H1 (cell line): ENCODE measurements at regions not wholly inside any gene's neighbourhood (a gene's known extent, or its start where the extent isn't known, plus 50 kb on each side); places are given as distances from the start of the nearest gene placed in this dataset.

Source experiments
- CTCF ChIA-PET: fragments of 300-600 bp; sonication (Branson Sonifier 250); formaldehyde crosslinking; loops from one replicate; lab custom pipeline; 2021; ENCODE audit not compliant: partially characterized antibody; lab: Charles Lee
- POLR2A ChIA-PET: fragments of 300-600 bp; sonication (Branson Sonifier 250); formaldehyde crosslinking; loops from one replicate; lab custom pipeline; 2021; ENCODE audit warnings: inconsistent platforms; ENCODE audit not compliant: partially characterized antibody; lab: Charles Lee
- DNase-seq, 2 experiments: peaks; one replicate each; pipeline versions ENCODE4 v3.0.0 to v3.0.0-alpha.2; 2010 to 2022; ENCODE audit warnings: low spot score in 2 of 2, low read depth in 1 of 2, mixed read lengths in 1 of 2
- FAIRE-seq: peaks from 2 replicates; lab custom pipeline; 2011; peaks lifted over from hg19 to GRCh38; lab: Jason Lieb, UNC
- H2AFZ ChIP-seq: 2 replicates; pipeline ENCODE4 v1.8.1; 2012; ENCODE audit warnings: low read length, inconsistent platforms
- H2AK5ac ChIP-seq: 2 replicates; pipeline ENCODE4 v1.6.1; 2013; ENCODE audit warnings: low read depth, low read length
- H2BK120ac ChIP-seq: replicated peaks from 2 replicates; pipeline ENCODE3; 2013; ENCODE audit warnings: low read depth, low read length, inconsistent platforms
- H2BK12ac ChIP-seq: 2 replicates; pipeline ENCODE4 v1.6.1; 2013; ENCODE audit warnings: low read depth, low read length
- H2BK15ac ChIP-seq: 2 replicates; pipeline ENCODE4 v1.6.1; 2013; ENCODE audit warnings: low read length
- H2BK20ac ChIP-seq: 2 replicates; pipeline ENCODE4 v1.6.1; 2013; ENCODE audit warnings: low read length
- H2BK5ac ChIP-seq: 2 replicates; pipeline ENCODE4 v1.6.1; 2013; ENCODE audit warnings: low read depth, low read length
- H3K14ac ChIP-seq: 2 replicates; pipeline ENCODE4 v1.6.1; 2013; ENCODE audit warnings: inconsistent platforms; ENCODE audit not compliant: insufficient read length
- H3K18ac ChIP-seq: 2 replicates; pipeline ENCODE4 v1.6.1; 2013; ENCODE audit warnings: low read length; ENCODE audit errors: extremely low read depth
- H3K23ac ChIP-seq: 2 replicates; pipeline ENCODE4 v1.6.1; 2013; ENCODE audit warnings: inconsistent platforms; ENCODE audit not compliant: insufficient read length
- H3K23me2 ChIP-seq: 2 replicates; pipeline ENCODE4 v1.6.1; 2013; ENCODE audit warnings: low read depth, low read length
- H3K27ac ChIP-seq: 2 replicates; pipeline ENCODE4 v1.6.1; 2011; ENCODE audit warnings: low read depth, low read length, inconsistent platforms
- H3K27me3 ChIP-seq, 4 experiments: replicated peaks in 1 of 4; 1 replicate in 1 of 4; 2 replicates in 3 of 4; pipeline versions ENCODE4 v1.6.1 to v1.8.1; 2011 to 2013; ENCODE audit warnings: low read length in 3 of 4, mild to moderate bottlenecking in 3 of 4, inconsistent platforms in 2 of 4, mixed read lengths in 2 of 4, moderate library complexity in 1 of 4; ENCODE audit not compliant: control insufficient read depth in 3 of 4, insufficient read depth in 3 of 4; ENCODE audit errors: extremely low read depth in 1 of 4
- H3K36me3 ChIP-seq, 4 experiments: 2 replicates each; pipeline versions ENCODE4 v1.6.1 to v1.8.1; 2011 to 2013; ENCODE audit warnings: mild to moderate bottlenecking in 4 of 4, low read length in 3 of 4, moderate library complexity in 2 of 4, control low read depth in 1 of 4, inconsistent platforms in 1 of 4; ENCODE audit not compliant: insufficient read depth in 4 of 4, control insufficient read depth in 2 of 4
- H3K4ac ChIP-seq: replicated peaks from 2 replicates; pipeline ENCODE3; 2013; ENCODE audit warnings: low read length, low read depth, mixed read lengths, inconsistent platforms; ENCODE audit not compliant: insufficient read length
- H3K4me1 ChIP-seq, 4 experiments: replicated peaks in 1 of 4; 1 replicate in 1 of 4; 2 replicates in 3 of 4; pipeline versions ENCODE4 v1.6.1 to v1.8.1; 2011 to 2013; ENCODE audit warnings: low read length in 3 of 4, inconsistent platforms in 2 of 4, mixed read lengths in 1 of 4; ENCODE audit not compliant: insufficient read depth in 4 of 4, control insufficient read depth in 3 of 4
- H3K4me2 ChIP-seq, 2 experiments: 2 replicates each; pipeline versions ENCODE4 v1.6.1 to v1.8.1; 2011 to 2013; ENCODE audit warnings: low read depth in 2 of 2, low read length in 2 of 2, control low read depth in 1 of 2, inconsistent platforms in 1 of 2, mild to moderate bottlenecking in 1 of 2; ENCODE audit not compliant: insufficient read depth in 1 of 2
- H3K4me3 ChIP-seq, 4 experiments: fragments of 200-600, 300-600 bp in 1 of 4; sonication (generic), shearing (Covaris generic), sonication (Bioruptor Twin) in 1 of 4; 2 replicates each; pipeline versions ENCODE4 v1.5.1 to v1.8.1; 2011 to 2016; ENCODE audit warnings: low read length in 4 of 4, low read depth in 3 of 4, control low read depth in 2 of 4, inconsistent platforms in 2 of 4, mild to moderate bottlenecking in 2 of 4, mixed read lengths in 1 of 4, moderate library complexity in 1 of 4; ENCODE audit not compliant: insufficient read depth in 2 of 4; ENCODE audit errors: extremely low read depth in 1 of 4
- H3K56ac ChIP-seq: replicated peaks from 2 replicates; pipeline ENCODE3; 2013; ENCODE audit warnings: low read depth, mild to moderate bottlenecking, mixed read lengths, low read length, inconsistent platforms; ENCODE audit not compliant: insufficient read length
- H3K79me1 ChIP-seq: 2 replicates; pipeline ENCODE4 v1.6.1; 2013; ENCODE audit warnings: low read depth, low read length, control low read depth
- H3K79me2 ChIP-seq, 2 experiments: 2 replicates each; pipeline versions ENCODE4 v1.6.1 to v1.8.1; 2012 to 2013; ENCODE audit warnings: low read length in 2 of 2, mild to moderate bottlenecking in 2 of 2, inconsistent platforms in 1 of 2; ENCODE audit not compliant: insufficient read depth in 2 of 2, control insufficient read depth in 1 of 2
- H3K9ac ChIP-seq, 4 experiments: replicated peaks in 1 of 4; 1 replicate in 1 of 4; 2 replicates in 3 of 4; pipeline versions ENCODE4 v1.6.1 to v1.8.1; 2011 to 2013; ENCODE audit warnings: low read depth in 3 of 4, low read length in 3 of 4, control low read depth in 2 of 4, mild to moderate bottlenecking in 2 of 4, moderate library complexity in 2 of 4, inconsistent platforms in 1 of 4; ENCODE audit errors: extremely low read depth in 1 of 4
- H3K9me3 ChIP-seq, 2 experiments: 2 replicates each; pipeline versions ENCODE4 v1.6.1 to v1.8.1; 2012 to 2013; ENCODE audit warnings: mild to moderate bottlenecking in 2 of 2, moderate library complexity in 2 of 2, control low read depth in 1 of 2, inconsistent platforms in 1 of 2, low read depth in 1 of 2, low read length in 1 of 2, mixed read lengths in 1 of 2; ENCODE audit not compliant: insufficient read depth in 2 of 2
- H4K20me1 ChIP-seq, 2 experiments: replicated peaks in 1 of 2; 2 replicates each; pipeline versions ENCODE3 to v1.8.1; 2011 to 2013; ENCODE audit warnings: inconsistent platforms in 2 of 2, low read length in 2 of 2, mild to moderate bottlenecking in 1 of 2; ENCODE audit not compliant: insufficient read depth in 2 of 2, control insufficient read depth in 1 of 2
- H4K5ac ChIP-seq: 2 replicates; pipeline ENCODE4 v1.6.1; 2013; ENCODE audit warnings: low read length, low read depth, mixed read lengths, inconsistent platforms; ENCODE audit not compliant: insufficient read length
- H4K8ac ChIP-seq: 2 replicates; pipeline ENCODE4 v1.8.0; 2013; ENCODE audit warnings: mild to moderate bottlenecking, moderate library complexity, low read length, inconsistent platforms; ENCODE audit not compliant: insufficient read depth; ENCODE audit errors: extremely low read depth
- H4K91ac ChIP-seq: replicated peaks from 2 replicates; pipeline ENCODE3; 2013; ENCODE audit warnings: low read length, mixed read lengths, inconsistent platforms; ENCODE audit not compliant: insufficient read length
- BCL11A ChIP-seq, 2 experiments: IDR thresholded peaks; one replicate each; pipeline ENCODE4 v1.6.1; 2011; ENCODE audit warnings: low read depth in 2 of 2, low read length in 2 of 2, mild to moderate bottlenecking in 2 of 2
- CBX5 ChIP-seq: fragments of 300-800, 300-1000 bp; sonication (generic); IDR thresholded peaks from 2 replicates; pipeline ENCODE4 v1.7.1; 2016; ENCODE audit warnings: antibody characterized with exemption, low read length, low read depth
- EP300 ChIP-seq, 2 experiments: IDR thresholded peaks; 1 replicate in 1 of 2; 2 replicates in 1 of 2; pipeline ENCODE4 v1.6.1; 2011 to 2012; ENCODE audit warnings: low read depth in 2 of 2, low read length in 2 of 2, mild to moderate bottlenecking in 2 of 2, borderline replicate concordance in 1 of 2, inconsistent platforms in 1 of 2, moderate library complexity in 1 of 2
- JUN ChIP-seq: IDR thresholded peaks from 2 replicates; pipeline ENCODE4 v1.6.1; 2011; ENCODE audit warnings: low read depth, mild to moderate bottlenecking, improper control_type of control experiment, low read length
- NRF1 ChIP-seq: IDR thresholded peaks from 2 replicates; pipeline ENCODE4 v1.6.1; 2011; ENCODE audit warnings: mild to moderate bottlenecking, low read depth, low read length, improper control_type of control experiment
- SRF ChIP-seq: IDR thresholded peaks from 2 replicates; pipeline ENCODE4 v1.6.1; 2011; ENCODE audit warnings: mild to moderate bottlenecking, low read depth, low read length, moderate library complexity
- TAF1 ChIP-seq: IDR thresholded peaks from 2 replicates; pipeline ENCODE4 v1.6.1; 2011; ENCODE audit warnings: mild to moderate bottlenecking, low read depth, low read length
- WGBS, 2 experiments: shearing (Covaris generic) in 1 of 2; methylation state at CpG; one replicate each; pipeline versions ENCODE4 v1.1.6 to v1.1.7; 2013 to 2015; ENCODE audit warnings: low lambda C conversion rate in 2 of 2, mixed read lengths in 2 of 2, inconsistent platforms in 1 of 2, low coverage in 1 of 2, missing lambda C conversion rate in 1 of 2; ENCODE audit not compliant: insufficient replicate concordance in 2 of 2, insufficient coverage in 1 of 2, insufficient read length in 1 of 2; ENCODE audit errors: extremely low coverage in 1 of 2, missing lambda C conversion rate in 1 of 2; 5-methylcytosine and 5-hydroxymethylcytosine counted together
- TF ChIP-seq, protein P1 (sequence below), 3 experiments: IDR thresholded peaks; 1 replicate in 2 of 3; 2 replicates in 1 of 3; pipeline versions ENCODE4 v1.5.1 to v1.6.1; 2011; ENCODE audit warnings: low read length in 3 of 3, mild to moderate bottlenecking in 3 of 3, inconsistent platforms in 2 of 3, low read depth in 1 of 3, moderate library complexity in 1 of 3; ENCODE audit not compliant: insufficient read depth in 1 of 3; ENCODE audit errors: control extremely low read depth in 1 of 3

DNA sequence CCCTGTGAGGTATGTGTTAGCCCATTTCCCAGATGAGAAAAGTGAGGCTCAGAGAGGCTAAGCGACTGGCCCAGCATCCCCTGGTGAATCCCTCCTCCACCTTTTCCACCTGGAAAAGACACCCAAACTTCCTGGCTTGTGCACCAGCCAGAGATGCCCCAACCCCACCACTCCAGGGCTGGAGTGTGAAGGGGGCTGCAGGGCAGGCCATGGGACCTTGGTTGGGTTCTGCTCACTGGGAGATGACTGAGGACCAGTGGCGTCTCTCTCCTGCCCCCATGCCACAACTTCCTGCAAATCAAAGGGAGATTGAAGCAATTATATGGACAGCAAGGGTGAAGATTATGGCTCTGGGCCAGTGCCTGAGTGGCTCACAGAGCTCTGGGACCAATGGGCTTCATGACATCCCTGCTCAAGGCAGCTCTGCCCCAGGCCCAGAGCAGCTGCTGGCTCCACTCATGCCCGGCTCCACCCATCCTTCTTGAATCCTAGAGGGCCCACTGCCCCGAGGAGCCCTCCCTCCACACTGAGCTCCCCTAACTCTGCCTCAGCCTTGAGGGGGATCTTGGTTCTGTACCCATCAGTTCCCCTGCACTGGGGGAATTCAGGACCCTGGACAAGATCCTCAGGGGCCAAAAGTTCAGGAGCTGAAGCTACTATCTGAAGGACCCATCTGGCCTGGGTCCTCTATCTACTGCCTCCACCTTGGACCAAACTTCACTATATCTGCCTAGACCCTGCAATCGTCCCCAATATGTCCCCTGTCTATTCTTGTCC lies 416.9 kb downstream of the PTPRU start:
- no peak overlapping the region for H4K5ac ChIP-seq
- TF ChIP-seq CBX5 (no peak), TAF1 (no peak), BCL11A (IDR thresholded peaks at IDR 0.05; ENCODE audit: low read depth in 2 of 2, low read length in 2 of 2) (no peak), JUN (no peak), NRF1 (no peak), SRF (no peak), EP300 (IDR thresholded peaks at IDR 0.05; ENCODE audit: borderline replicate concordance in 1 of 2, low read depth in 2 of 2, low read length in 2 of 2) (no peak)
- TF ChIP-seq, protein P1, sequence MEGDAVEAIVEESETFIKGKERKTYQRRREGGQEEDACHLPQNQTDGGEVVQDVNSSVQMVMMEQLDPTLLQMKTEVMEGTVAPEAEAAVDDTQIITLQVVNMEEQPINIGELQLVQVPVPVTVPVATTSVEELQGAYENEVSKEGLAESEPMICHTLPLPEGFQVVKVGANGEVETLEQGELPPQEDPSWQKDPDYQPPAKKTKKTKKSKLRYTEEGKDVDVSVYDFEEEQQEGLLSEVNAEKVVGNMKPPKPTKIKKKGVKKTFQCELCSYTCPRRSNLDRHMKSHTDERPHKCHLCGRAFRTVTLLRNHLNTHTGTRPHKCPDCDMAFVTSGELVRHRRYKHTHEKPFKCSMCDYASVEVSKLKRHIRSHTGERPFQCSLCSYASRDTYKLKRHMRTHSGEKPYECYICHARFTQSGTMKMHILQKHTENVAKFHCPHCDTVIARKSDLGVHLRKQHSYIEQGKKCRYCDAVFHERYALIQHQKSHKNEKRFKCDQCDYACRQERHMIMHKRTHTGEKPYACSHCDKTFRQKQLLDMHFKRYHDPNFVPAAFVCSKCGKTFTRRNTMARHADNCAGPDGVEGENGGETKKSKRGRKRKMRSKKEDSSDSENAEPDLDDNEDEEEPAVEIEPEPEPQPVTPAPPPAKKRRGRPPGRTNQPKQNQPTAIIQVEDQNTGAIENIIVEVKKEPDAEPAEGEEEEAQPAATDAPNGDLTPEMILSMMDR (IDR thresholded peaks at IDR 0.05; ENCODE audit: control extremely low read depth in 1 of 3, insufficient read depth in 1 of 3, low read depth in 1 of 3, low read length in 3 of 3), result no peak
- no peak overlapping the region for H2BK15ac ChIP-seq
- no peak overlapping the region for H2AK5ac ChIP-seq
- H3K56ac ChIP-seq, result no peak overlapping the region
- H3K79me1 ChIP-seq, result no peaks in the 10 kb centered on the region
- no peaks in the 10 kb centered on the region for H3K27me3 ChIP-seq
- no peaks in the 10 kb centered on the region for H3K36me3 ChIP-seq
- no peak overlapping the region for H2AFZ ChIP-seq
- no peak overlapping the region for H3K23ac ChIP-seq
- H3K27ac ChIP-seq, result no peak overlapping the region
- DNase-seq (peak in 1 of 2 experiments; percentile 28), FAIRE-seq (no peak)
- H3K4me1 ChIP-seq, result peaks cover 0 to 5% (median under 1%) of the 10 kb centered on the region in 4 experiments; a peak in 3 of 7 replicates
- no peaks in the 10 kb centered on the region for H3K79me2 ChIP-seq
- 74% methylated on average over 5 of the region's 5 CpGs; no CpG with 5 or more reads in 1 of the 2 experiments for WGBS, 2 experiments
- CTCF ChIA-PET, result interaction anchor here (0.8 to 2.4 kb wide), 2 partner anchors 10 to 227 kb away, joined by 3 to 10 read pairs; no protein-coding TSS in a partner anchor
- no peak overlapping the region for H3K14ac ChIP-seq
- no peak overlapping the region for H3K4ac ChIP-seq
- H3K9me3 ChIP-seq, result no peaks in the 10 kb centered on the region
- H2BK120ac ChIP-seq, result no peak overlapping the region
- POLR2A ChIA-PET, result no interaction called here
- no peak overlapping the region for H2BK5ac ChIP-seq
- no peaks in the 10 kb centered on the region for H3K23me2 ChIP-seq
- H3K4me2 ChIP-seq, result no peak overlapping the region
- no peak overlapping the region for H3K4me3 ChIP-seq
- H3K9ac ChIP-seq, result no peak overlapping the region
- no peak overlapping the region for H2BK12ac ChIP-seq
- no peak overlapping the region for H3K18ac ChIP-seq
- no peak overlapping the region for H4K91ac ChIP-seq
- H4K20me1 ChIP-seq, result no peaks in the 10 kb centered on the region
- no peak overlapping the region for H4K8ac ChIP-seq
- H2BK20ac ChIP-seq, result no peak overlapping the region
